HG03175 (cell line): ENCODE measurements at regions not wholly inside any gene's neighbourhood (a gene's known extent, or its start where the extent isn't known, plus 50 kb on each side); places are given as distances from the start of the nearest gene placed in this dataset.
"Not testable (repeated sequence)": the region's sequence is repeated elsewhere in the genome, so short reads cannot be mapped to it uniquely, and the experiment has no call there.

Experiments used
- ATAC-seq: cut with Tn5 transposase; IDR thresholded peaks from one replicate; pipeline ENCODE4 v1.9.1; 2021; ENCODE audit warnings: mild to moderate bottlenecking, moderate library complexity; ENCODE audit not compliant: unreplicated experiment

DNA sequence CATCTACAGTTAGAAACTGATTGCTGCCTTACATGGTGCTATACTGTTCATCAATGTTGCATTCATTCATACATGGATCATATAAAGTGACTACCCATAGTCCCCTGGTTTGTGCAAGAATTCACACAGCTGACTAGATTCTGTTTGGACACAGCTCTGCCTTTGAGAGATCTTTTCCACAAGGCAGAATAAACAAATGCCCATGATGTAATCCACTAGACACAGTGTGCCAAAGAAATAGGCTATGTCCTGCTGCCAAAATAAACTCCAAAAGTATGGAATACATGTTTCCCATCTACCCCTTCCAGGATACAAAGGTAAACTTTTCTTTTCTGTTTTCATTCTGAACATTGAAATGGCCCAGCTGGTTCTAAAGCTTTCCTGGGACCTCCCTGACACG lies 269.4 kb upstream of the CHAC2 start:
- ATAC-seq = no peak

GRCh38 chr2:53497020-53497419 lies 270.6 kb upstream of the CHAC2 start:
- no peak for ATAC-seq

DNA sequence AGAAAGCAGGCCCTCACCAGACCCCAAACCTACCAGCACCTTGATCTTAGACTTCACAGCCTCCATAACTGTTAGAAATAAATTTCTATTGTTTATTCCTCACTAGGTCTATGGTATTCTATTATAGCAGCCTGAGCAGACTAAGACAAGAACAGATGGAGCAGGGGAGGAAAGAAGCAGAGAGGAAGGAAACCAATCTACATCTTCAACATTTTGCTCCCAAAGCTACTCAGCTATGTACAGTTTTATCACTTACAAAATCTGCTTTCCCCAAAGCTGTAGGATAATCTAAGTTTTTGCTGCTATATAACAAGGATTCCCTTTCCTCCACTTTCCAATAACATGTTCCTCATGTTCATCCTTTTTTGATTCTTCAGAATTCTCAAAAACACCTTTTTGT lies 274.4 kb upstream of the CHAC2 start:
- ATAC-seq = no peak

GRCh38 chr2:53490659-53491058 lies 276.9 kb upstream of the CHAC2 start:
- no peak for ATAC-seq

GRCh38 chr2:53486185-53486899 lies 281.3 kb upstream of the CHAC2 start:
- ATAC-seq = not testable (repeated sequence)

DNA sequence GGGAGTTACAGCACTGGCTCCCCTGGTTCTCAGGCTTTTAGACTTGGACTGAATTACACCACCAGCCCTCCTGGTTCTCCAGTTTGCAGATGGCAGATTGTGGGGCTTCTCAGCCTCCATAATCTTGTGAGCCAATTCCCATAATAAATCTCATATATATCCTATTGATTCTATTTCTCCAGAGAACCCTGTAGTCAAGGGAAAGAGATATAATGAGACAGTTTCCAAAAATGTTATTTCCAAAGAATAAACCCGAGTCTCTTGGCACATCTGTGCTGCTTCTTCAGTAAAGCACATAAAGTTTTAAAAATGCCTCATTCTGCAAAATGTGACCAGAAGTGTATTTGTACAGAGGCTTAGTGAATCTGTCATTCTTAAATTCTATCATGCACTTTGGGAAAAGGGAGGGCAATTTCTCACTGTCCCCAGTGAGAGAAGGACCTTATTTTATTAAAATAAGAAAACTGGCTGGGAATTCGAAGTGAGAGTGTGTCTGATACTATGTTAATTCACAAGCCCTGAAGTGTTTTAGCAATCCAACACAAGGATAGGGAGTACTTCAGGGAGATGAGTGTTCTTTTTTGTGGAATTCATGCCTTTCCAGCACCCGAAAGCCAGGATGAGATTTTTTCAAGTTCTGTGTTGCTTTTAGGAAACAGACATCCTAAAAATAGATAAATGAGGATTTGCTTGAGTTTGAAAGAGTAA lies 282.4 kb upstream of the CHAC2 start:
- no peak for ATAC-seq

GRCh38 chr2:53484531-53484930 lies 283.1 kb upstream of the CHAC2 start:
- ATAC-seq = no peak

GRCh38 chr2:53477517-53477916 lies 290.1 kb upstream of the CHAC2 start:
- no peak for ATAC-seq

GRCh38 chr2:53476834-53477233 lies 290.8 kb upstream of the CHAC2 start:
- ATAC-seq = no peak

- ATAC-seq = no peak
These were observed 291.8 kb upstream of the CHAC2 start for GRCh38 chr2:53475766-53476165.

- no peak for ATAC-seq
These were observed 292.3 kb upstream of the CHAC2 start for GRCh38 chr2:53475321-53475720.

- ATAC-seq = no peak
These were observed 292.7 kb upstream of the CHAC2 start for GRCh38 chr2:53474914-53475313.

- no peak for ATAC-seq
These were observed 293.8 kb upstream of the CHAC2 start for GRCh38 chr2:53473775-53474311.

DNA sequence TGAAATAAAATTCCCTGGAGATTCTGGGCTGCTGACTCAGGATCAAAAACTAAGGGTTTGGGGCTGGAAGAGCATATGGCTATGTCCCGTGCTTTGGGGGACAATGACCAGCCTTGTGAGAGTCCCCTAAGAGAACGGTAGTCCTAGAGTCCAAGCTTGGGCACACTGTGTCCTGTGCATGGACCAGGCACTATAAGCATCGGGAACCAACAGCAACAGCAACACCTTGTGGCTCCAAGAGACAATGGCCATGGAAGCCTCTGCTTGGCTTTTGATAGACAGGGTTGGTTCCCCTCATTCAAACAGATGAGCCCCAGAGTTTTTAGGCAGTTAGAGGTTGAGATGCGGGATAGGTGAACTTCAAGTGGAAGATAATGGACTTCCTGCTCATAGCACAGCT lies 294.4 kb upstream of the CHAC2 start:
- no peak for ATAC-seq

- no peak for ATAC-seq
These were observed 300.0 kb upstream of the CHAC2 start for GRCh38 chr2:53467467-53468180.

GRCh38 chr2:53463806-53464726 lies 303.5 kb upstream of the CHAC2 start:
- no peak for ATAC-seq

GRCh38 chr2:53460937-53461336 lies 306.7 kb upstream of the CHAC2 start:
- ATAC-seq = no peak

DNA sequence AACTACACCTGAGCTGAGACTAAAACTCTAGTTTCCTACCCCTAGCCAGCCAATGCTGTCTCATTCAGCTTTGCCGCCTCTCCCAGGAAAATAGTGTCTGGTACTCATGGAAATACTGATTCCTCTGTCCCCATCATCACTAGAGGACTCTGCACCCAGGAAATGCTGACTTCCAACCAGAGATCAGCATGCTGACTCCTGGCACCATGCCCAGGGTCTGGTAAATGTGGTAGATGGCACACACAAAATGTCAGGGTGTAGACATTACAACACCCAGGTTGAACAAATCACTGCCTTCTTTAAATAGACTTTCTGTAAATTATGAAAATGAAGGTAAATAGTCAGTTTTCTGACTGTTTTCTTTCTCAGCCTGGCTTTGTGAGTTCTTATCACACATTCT lies 307.3 kb upstream of the CHAC2 start:
- no peak for ATAC-seq

- ATAC-seq = no peak
These were observed 312.5 kb upstream of the CHAC2 start for GRCh38 chr2:53455094-53455493.

- no peak for ATAC-seq
These were observed 314.5 kb upstream of the CHAC2 start for GRCh38 chr2:53452957-53453748.
